RWPE1 (cell line): ENCODE measurements at regions not wholly inside any gene's neighbourhood (a gene's known extent, or its start where the extent isn't known, plus 50 kb on each side); places are given as distances from the start of the nearest gene placed in this dataset.
"Not testable (repeated sequence)": the region's sequence is repeated elsewhere in the genome, so short reads cannot be mapped to it uniquely, and the experiment has no call there.

Experiments
- CTCF ChIA-PET: fragments of 350-600 bp; sonication (Branson Sonifier 250); formaldehyde crosslinking; extraction: SDS; loops from one replicate; lab custom pipeline; 2021; lab: Yijun Ruan, JAX
- POLR2A ChIA-PET: fragments of 400-600 bp; formaldehyde crosslinking; extraction: SDS; loops from one replicate; lab custom pipeline; 2020; ENCODE audit warnings: antibody characterized with exemption; ENCODE audit not compliant: low non-redundant PET; lab: Yijun Ruan, JAX
- DNase-seq: peaks from one replicate; pipeline ENCODE4 v3.0.0; 2012; ENCODE audit warnings: low spot score
- H3K27ac ChIP-seq: fragments of 450-650 bp; 2 replicates; pipeline ENCODE4 v1.5.1; 2017
- TF ChIP-seq, protein P1 (sequence below): fragments of 450-650 bp; conservative IDR thresholded peaks from 2 replicates; pipeline ENCODE4 v1.5.1; 2017; ENCODE audit warnings: low read depth, mild to moderate bottlenecking

GRCh38 chr5:99023330-99023729 lies 94.5 kb upstream of the CHD1 start:
- TF ChIP-seq, protein P1, sequence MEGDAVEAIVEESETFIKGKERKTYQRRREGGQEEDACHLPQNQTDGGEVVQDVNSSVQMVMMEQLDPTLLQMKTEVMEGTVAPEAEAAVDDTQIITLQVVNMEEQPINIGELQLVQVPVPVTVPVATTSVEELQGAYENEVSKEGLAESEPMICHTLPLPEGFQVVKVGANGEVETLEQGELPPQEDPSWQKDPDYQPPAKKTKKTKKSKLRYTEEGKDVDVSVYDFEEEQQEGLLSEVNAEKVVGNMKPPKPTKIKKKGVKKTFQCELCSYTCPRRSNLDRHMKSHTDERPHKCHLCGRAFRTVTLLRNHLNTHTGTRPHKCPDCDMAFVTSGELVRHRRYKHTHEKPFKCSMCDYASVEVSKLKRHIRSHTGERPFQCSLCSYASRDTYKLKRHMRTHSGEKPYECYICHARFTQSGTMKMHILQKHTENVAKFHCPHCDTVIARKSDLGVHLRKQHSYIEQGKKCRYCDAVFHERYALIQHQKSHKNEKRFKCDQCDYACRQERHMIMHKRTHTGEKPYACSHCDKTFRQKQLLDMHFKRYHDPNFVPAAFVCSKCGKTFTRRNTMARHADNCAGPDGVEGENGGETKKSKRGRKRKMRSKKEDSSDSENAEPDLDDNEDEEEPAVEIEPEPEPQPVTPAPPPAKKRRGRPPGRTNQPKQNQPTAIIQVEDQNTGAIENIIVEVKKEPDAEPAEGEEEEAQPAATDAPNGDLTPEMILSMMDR = no peak
- POLR2A ChIA-PET = no interaction called here
- no peak overlapping the region for H3K27ac ChIP-seq
- CTCF ChIA-PET = no interaction called here
- DNase-seq = no peak

GRCh38 chr5:99022250-99022649 lies 93.4 kb upstream of the CHD1 start:
- H3K27ac ChIP-seq = no peak overlapping the region
- DNase-seq = no peak
- ChIA-PET CTCF (no interaction called here), POLR2A (no interaction called here)
- TF ChIP-seq, protein P1 = no peak

GRCh38 chr5:99020698-99021048 lies 91.9 kb upstream of the CHD1 start:
- ChIA-PET POLR2A (interaction anchor here (0.6 kb wide), 1 partner anchor 91 kb away, joined by 3 read pairs; no protein-coding TSS in a partner anchor), CTCF (interaction anchor here (0.6 kb wide), 1 partner anchor 30 kb away, joined by 3 read pairs; no protein-coding TSS in a partner anchor)
- TF ChIP-seq, protein P1 = no peak
- peak overlapping the region; percentile 46; the same call in 1 of the 2 replicates for H3K27ac ChIP-seq
- DNase-seq = no peak

GRCh38 chr5:99019812-99020697 lies 91.2 kb upstream of the CHD1 start:
- ChIA-PET POLR2A (interaction anchor here (0.6 kb wide), 1 partner anchor 90 kb away, joined by 3 read pairs; no protein-coding TSS in a partner anchor), CTCF (interaction anchor here (0.6 kb wide), 1 partner anchor 31 kb away, joined by 3 read pairs; no protein-coding TSS in a partner anchor)
- peak; percentile 88 for DNase-seq
- peak overlapping the region; percentile 46; the same call in 1 of the 2 replicates for H3K27ac ChIP-seq
- TF ChIP-seq, protein P1 = no peak

GRCh38 chr5:99019254-99019653 lies 90.4 kb upstream of the CHD1 start:
- ChIA-PET CTCF (no interaction called here), POLR2A (no interaction called here)
- no peak overlapping the region for H3K27ac ChIP-seq
- no peak for DNase-seq
- TF ChIP-seq, protein P1 = no peak

GRCh38 chr5:99010294-99010693 lies 81.5 kb upstream of the CHD1 start:
- TF ChIP-seq, protein P1 = no peak
- POLR2A ChIA-PET = no interaction called here
- no peak overlapping the region for H3K27ac ChIP-seq
- CTCF ChIA-PET = no interaction called here
- no peak for DNase-seq

DNA sequence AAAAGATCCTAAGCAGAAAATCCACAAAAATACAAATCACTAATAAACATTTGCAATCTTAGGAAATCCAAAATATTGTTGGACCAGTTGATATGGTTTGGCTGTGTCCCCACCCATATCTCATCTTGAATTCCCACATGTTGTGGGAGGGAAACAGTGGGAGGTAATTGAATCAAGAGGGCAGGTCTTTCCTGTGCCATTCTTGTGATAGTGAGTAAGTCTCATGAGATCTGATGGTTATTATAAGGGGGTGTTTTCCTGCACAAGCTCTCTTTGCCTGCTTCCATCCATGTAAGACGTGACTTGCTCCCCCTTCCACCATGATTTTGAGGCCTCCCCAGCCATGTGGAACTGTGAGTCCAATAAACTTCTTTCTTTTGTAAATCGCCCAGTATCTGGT lies 79.2 kb upstream of the CHD1 start:
- DNase-seq, H3K27ac ChIP-seq, POLR2A ChIA-PET, CTCF ChIA-PET: not testable (repeated sequence)
